Common myeloid progenitor, CD34-positive (primary cell): ENCODE measurements at regions not wholly inside any gene's neighbourhood (a gene's known extent, or its start where the extent isn't known, plus 50 kb on each side); places are given as distances from the start of the nearest gene placed in this dataset.
"Not testable (repeated sequence)": the region's sequence is repeated elsewhere in the genome, so short reads cannot be mapped to it uniquely, and the experiment has no call there.

Source experiments
- CTCF ChIA-PET: fragments of 350-600 bp; sonication (Branson Sonifier 250); formaldehyde crosslinking; loops from one replicate; lab custom pipeline; 2021; ENCODE audit warnings: antibody characterized with exemption; lab: Charles Lee
- POLR2A ChIA-PET: fragments of 350-600 bp; sonication (Branson Sonifier 250); formaldehyde crosslinking; loops from one replicate; lab custom pipeline; 2021; ENCODE audit warnings: antibody characterized with exemption; lab: Charles Lee
- DNase-seq, 3 donors: peaks; one replicate each; pipeline versions ENCODE4 v3.0.0 to v3.0.0-alpha.2; 2013
- H3K27ac ChIP-seq, 2 experiments: 1 replicate in 1 of 2; 2 replicates in 1 of 2; pipeline ENCODE4 v1.7.0; 2013; ENCODE audit warnings: inconsistent platforms in 2 of 2, low read length in 2 of 2, mild to moderate bottlenecking in 2 of 2, low read depth in 1 of 2, moderate library complexity in 1 of 2; ENCODE audit not compliant: severe bottlenecking in 2 of 2, insufficient read depth in 1 of 2, poor library complexity in 1 of 2
- H3K27me3 ChIP-seq, 5 experiments: replicated peaks in 2 of 5; 1 replicate in 3 of 5; 2 replicates in 2 of 5; pipeline versions ENCODE4 v1.6.1 to v1.7.0; 2013; ENCODE audit warnings: low read length in 4 of 5, mild to moderate bottlenecking in 2 of 5, moderate library complexity in 2 of 5, inconsistent platforms in 1 of 5; ENCODE audit not compliant: insufficient read depth in 5 of 5, control insufficient read depth in 4 of 5
- H3K36me3 ChIP-seq, 4 experiments: 1 replicate in 2 of 4; 2 replicates in 2 of 4; pipeline versions ENCODE4 v1.6.1 to v1.7.0; 2013; ENCODE audit warnings: low read length in 3 of 4, control low read depth in 1 of 4, mild to moderate bottlenecking in 1 of 4; ENCODE audit not compliant: control insufficient read depth in 4 of 4, insufficient read depth in 4 of 4
- H3K4me1 ChIP-seq, 4 experiments: 1 replicate in 3 of 4; 2 replicates in 1 of 4; pipeline versions ENCODE4 v1.6.1 to v1.7.1; 2013; ENCODE audit warnings: low read length in 3 of 4, mild to moderate bottlenecking in 3 of 4, control low read depth in 1 of 4, inconsistent platforms in 1 of 4, moderate library complexity in 1 of 4; ENCODE audit not compliant: control insufficient read depth in 4 of 4, insufficient read depth in 4 of 4; ENCODE audit errors: control extremely low read depth in 1 of 4
- H3K4me3 ChIP-seq, 7 experiments: 1 replicate in 4 of 7; 2 replicates in 3 of 7; pipeline versions ENCODE4 v1.5.1 to v1.7.0; 2013; ENCODE audit warnings: mild to moderate bottlenecking in 7 of 7, low read length in 6 of 7, moderate library complexity in 6 of 7, inconsistent platforms in 2 of 7, low read depth in 2 of 7, control low read depth in 1 of 7; ENCODE audit not compliant: insufficient read depth in 4 of 7, control insufficient read depth in 1 of 7; ENCODE audit errors: extremely low read depth in 1 of 7
- H3K9me3 ChIP-seq, 5 experiments: 1 replicate in 4 of 5; 2 replicates in 1 of 5; pipeline versions ENCODE4 v1.6.1 to v1.7.1; 2013; ENCODE audit warnings: low read length in 4 of 5, mild to moderate bottlenecking in 2 of 5, inconsistent platforms in 1 of 5, low read depth in 1 of 5, moderate library complexity in 1 of 5; ENCODE audit not compliant: control insufficient read depth in 4 of 5, insufficient read depth in 2 of 5; ENCODE audit errors: control extremely low read depth in 1 of 5
- WGBS: methylation state at CpG from one replicate; pipeline ENCODE4 v1.1.5; 2013; ENCODE audit not compliant: insufficient coverage; 5-methylcytosine and 5-hydroxymethylcytosine counted together

DNA sequence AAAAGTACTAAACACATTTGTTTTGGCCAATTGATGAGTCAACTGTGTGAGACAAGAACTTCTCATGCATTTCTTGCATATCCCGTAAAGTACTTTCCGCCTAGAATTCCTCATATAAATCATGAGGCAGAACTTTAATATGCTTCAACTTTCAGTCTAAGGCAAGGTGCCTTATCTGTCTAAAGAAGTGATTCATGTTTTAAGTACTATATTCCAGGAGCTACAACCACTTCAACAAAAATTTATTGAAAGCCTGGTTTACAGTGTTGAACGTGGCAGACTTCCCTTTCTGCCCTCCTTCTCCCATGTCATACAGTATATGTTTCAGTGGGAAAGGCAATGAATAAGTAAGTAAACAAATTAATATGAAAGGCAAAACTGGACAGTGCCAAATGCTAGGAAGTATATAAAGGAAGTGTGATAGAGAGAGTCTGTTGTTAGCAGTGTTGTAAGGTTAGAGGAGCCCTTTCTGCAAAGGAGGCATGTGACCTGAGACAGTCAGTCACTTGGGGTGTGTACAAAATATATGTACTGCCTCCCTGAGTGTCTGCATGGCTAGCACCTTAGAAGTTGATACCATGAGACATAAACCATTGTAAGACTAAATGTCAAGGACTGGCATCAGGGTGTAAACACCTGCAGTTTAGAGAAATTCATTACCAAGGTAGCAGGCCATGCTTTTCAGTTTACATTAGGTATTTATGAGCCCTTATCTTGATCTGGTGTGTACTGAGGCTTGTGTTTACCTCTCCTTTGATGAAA is 362.2 kb downstream of the SRGAP2C start:
- DNase-seq: no peak
- Histone ChIP-seq H3K4me1 (peaks cover 0 to 10% (median 3%) of the 10 kb centered on the region in 4 experiments), H3K9me3 (no peaks in the 10 kb centered on the region), H3K27me3 (no peaks in the 10 kb centered on the region), H3K27ac (no peak overlapping the region), H3K4me3 (no peak overlapping the region), H3K36me3 (no peaks in the 10 kb centered on the region)
- WGBS: 100% methylated on average over 2 of the region's 3 CpGs
- ChIA-PET POLR2A (no interaction called here), CTCF (interaction anchor here (1.4 kb wide), 1 partner anchor 37 kb away, joined by 3 read pairs; no protein-coding TSS in a partner anchor)

DNA sequence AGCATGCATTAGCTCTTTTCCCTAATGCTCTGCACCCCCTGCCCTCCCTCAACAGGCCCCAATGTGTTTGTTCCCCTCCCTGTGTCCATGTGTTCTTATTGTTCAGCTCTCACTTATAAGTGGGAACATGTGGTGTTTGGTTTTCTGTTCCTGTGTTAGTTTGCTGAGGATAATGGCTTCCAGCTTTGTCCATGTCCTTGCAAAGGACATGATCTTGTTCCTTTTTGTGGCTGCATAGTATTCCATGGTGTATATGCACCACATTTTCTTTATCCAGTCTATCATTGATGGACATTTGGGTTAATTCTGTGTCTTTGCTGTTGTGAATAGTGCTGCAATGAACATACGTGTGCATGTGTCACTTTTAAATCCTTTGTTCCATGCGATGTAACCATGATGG is 363.0 kb downstream of the SRGAP2C start:
- WGBS: no CpG with 5 or more reads among the region's 2 CpGs

DNA sequence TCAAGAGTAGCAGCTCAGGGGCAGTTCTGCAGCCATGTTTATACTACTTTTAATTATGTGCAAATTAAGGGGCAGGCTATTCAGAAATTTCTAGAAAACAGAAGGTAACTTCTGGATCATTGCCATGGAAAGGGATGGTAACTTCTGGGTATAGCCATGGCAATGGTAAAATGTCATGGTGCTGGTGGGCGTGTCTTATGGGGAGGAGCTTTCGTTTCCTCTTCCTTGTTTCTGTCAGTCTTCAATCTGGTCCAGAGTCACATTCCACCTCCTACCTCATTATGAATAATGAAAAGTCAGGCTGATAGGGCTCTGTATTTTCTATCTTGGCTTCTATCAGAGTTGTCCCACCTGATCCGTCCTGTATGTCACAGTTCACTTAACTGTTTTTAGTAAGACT is 366.0 kb downstream of the SRGAP2C start:
- POLR2A ChIA-PET, DNase-seq, H3K9me3 ChIP-seq, H3K27me3 ChIP-seq, H3K4me3 ChIP-seq, H3K36me3 ChIP-seq, H3K27ac ChIP-seq, H3K4me1 ChIP-seq, CTCF ChIA-PET: not testable (repeated sequence)
- no CpG with 5 or more reads among the region's 3 CpGs for WGBS

More for the DNA sequence above, 363.0 kb downstream of the SRGAP2C start:
- POLR2A ChIA-PET, H3K4me3 ChIP-seq, H3K27ac ChIP-seq, H3K36me3 ChIP-seq, H3K4me1 ChIP-seq, H3K27me3 ChIP-seq, DNase-seq, H3K9me3 ChIP-seq: not testable (repeated sequence)
- CTCF ChIA-PET: interaction anchor here (1.4 kb wide), 1 partner anchor 38 kb away, joined by 3 read pairs; no protein-coding TSS in a partner anchor

DNA sequence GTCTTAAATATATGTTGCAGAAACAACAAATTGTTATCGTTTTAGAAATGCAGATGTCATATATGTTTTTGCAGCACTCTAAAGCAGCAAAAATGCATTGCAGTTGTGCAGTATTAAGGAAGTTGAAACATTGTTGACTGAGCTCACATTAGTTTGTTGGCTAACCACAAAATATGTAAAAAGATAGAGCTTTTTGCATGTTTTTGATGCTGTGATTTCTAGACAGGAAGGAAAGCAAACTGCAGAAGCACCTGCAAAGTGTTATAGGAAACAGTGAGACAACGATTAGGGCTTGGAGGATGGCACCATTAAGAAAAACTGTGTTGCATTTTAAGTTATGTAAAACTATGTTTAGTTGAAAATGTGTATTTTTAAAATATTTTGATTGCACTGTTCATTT is 366.7 kb downstream of the SRGAP2C start:
- H3K36me3 ChIP-seq, H3K9me3 ChIP-seq, H3K4me3 ChIP-seq, POLR2A ChIA-PET, H3K27ac ChIP-seq, H3K27me3 ChIP-seq, H3K4me1 ChIP-seq, CTCF ChIA-PET: not testable (repeated sequence)
- no CpG with 5 or more reads among the region's 2 CpGs for WGBS
- peak in 1 of 3 donors; percentile 24 for DNase-seq

DNA sequence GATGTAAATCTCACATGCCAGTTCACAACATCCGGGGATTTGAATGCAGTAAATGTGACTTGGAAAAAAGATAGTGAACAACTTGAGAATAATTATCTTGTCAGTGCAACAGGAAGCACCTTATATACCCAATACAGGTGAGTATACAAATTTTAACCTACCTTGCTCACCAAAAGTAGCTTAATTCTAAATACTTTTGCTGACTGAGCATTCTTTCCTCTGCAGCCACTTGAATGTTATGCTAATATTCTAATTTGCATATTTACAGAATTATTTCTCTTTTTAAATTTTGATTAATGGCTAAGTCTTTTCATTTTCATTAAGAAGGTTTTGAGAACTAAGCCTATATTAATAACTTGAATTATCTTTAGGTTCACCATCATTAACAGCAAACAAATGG is 371.8 kb downstream of the SRGAP2C start:
- CTCF ChIA-PET, H3K9me3 ChIP-seq, H3K27me3 ChIP-seq, H3K4me1 ChIP-seq, H3K4me3 ChIP-seq, H3K27ac ChIP-seq, H3K36me3 ChIP-seq, POLR2A ChIA-PET, DNase-seq: not testable (repeated sequence)
- WGBS: no CpG with 5 or more reads among the region's 1 CpG

DNA sequence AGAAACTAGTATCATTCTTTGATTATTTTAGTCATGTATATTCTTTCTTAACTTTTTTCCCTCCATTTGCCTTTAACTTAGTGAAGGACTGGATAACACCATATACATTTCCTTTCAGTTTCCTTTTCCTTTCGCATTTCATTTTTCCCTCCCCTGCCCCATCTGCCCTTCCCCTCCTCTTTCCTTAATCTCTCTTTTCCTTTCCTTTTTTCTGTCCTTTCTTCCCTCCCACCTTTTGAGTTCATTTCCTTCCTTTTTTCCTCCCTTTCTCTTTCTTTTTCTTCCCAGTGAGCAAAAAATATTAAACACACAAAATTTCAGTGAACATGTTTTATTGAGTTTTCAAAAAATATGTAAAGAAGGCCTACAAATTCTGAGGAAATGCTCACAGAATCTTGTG is 373.3 kb downstream of the SRGAP2C start:
- H3K4me3 ChIP-seq: not testable (repeated sequence)

DNA sequence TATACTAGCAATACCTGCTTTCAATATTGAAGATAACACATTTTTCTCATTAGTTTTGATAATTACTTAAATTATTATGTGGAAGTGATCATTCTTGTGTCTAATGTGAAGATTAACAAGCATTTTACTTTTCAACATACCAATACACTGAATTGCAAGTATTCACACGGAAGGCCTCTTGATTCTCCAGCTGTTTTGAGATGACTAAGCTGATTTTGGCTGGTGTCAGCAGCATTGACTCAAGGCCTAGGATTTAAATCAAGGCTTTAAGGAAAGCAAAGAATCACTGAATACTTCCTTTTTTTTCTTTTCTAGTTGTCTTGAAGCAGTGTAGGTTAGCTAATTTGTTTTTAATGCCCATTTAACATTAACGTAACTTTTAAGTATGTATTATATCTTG is 373.7 kb downstream of the SRGAP2C start:
- peaks cover 0 to 1% (median 0%) of the 10 kb centered on the region in 4 experiments for H3K4me1 ChIP-seq
- ChIA-PET POLR2A (no interaction called here), CTCF (no interaction called here)
- H3K4me3 ChIP-seq: no peak overlapping the region
- DNase-seq: peak; percentile 15 to 80 (median 73)
- no peaks in the 10 kb centered on the region for H3K27me3 ChIP-seq
- WGBS: no CpG with 5 or more reads among the region's 2 CpGs
- H3K27ac ChIP-seq: no peak overlapping the region
- H3K36me3 ChIP-seq: no peaks in the 10 kb centered on the region
- no peaks in the 10 kb centered on the region for H3K9me3 ChIP-seq

More for the DNA sequence above, 373.3 kb downstream of the SRGAP2C start:
- H3K36me3 ChIP-seq, H3K27me3 ChIP-seq, H3K27ac ChIP-seq, H3K4me1 ChIP-seq, CTCF ChIA-PET, POLR2A ChIA-PET, DNase-seq, H3K9me3 ChIP-seq: not testable (repeated sequence)
- 100% methylated on average over 1 of the region's 1 CpG for WGBS
